ENCODE measurements at regions not wholly inside any gene's neighbourhood (a gene's known extent, or its start where the extent isn't known, plus 50 kb on each side); places are given as distances from the start of the nearest gene placed in this dataset.

DNA sequence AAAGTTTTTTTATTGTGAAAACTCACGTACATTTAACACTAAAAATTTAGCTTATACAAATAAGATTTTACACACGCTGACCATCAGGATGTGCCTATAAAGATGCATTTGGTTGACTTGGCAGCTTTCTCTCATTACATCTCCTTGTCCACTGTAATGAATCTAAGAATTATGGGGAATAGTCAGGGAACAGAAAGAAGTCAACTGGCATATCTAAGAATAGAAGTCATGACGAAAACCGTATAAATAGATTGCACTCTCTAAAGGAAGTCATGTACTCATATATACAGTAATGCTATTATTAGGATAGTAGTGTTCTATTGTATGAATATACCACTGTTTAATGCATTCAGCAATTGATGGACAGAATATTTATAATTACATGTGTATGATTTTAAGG lies 575.8 kb upstream of the B3GALT2 start:
- H3K79me2 ChIP-seq (ENCODE audit: insufficient read depth, low read depth, low read length): no peaks in the 10 kb centered on the region
- H3K27ac ChIP-seq (ENCODE audit: low read depth, low read length, poor library complexity, severe bottlenecking): no peak overlapping the region
- no peaks in the 10 kb centered on the region for H3K9me3 ChIP-seq (ENCODE audit: low read length)
- CTCF ChIA-PET (ENCODE audit: unreplicated experiment): no interaction called here
- POLR2A ChIA-PET: no interaction called here
- no peaks in the 10 kb centered on the region for H3K36me3 ChIP-seq (ENCODE audit: insufficient read depth, low read length)
- no TSS peak for BruUV-seq (replicated peaks)
- no peak for TF ChIP-seq EZH2phosphoT487 (IDR thresholded peaks at IDR 0.05; ENCODE audit: borderline replicate concordance, low read depth, low read length)
- TF ChIP-seq, protein P1, sequence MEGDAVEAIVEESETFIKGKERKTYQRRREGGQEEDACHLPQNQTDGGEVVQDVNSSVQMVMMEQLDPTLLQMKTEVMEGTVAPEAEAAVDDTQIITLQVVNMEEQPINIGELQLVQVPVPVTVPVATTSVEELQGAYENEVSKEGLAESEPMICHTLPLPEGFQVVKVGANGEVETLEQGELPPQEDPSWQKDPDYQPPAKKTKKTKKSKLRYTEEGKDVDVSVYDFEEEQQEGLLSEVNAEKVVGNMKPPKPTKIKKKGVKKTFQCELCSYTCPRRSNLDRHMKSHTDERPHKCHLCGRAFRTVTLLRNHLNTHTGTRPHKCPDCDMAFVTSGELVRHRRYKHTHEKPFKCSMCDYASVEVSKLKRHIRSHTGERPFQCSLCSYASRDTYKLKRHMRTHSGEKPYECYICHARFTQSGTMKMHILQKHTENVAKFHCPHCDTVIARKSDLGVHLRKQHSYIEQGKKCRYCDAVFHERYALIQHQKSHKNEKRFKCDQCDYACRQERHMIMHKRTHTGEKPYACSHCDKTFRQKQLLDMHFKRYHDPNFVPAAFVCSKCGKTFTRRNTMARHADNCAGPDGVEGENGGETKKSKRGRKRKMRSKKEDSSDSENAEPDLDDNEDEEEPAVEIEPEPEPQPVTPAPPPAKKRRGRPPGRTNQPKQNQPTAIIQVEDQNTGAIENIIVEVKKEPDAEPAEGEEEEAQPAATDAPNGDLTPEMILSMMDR (conservative IDR thresholded peaks at IDR 0.05; ENCODE audit: low read length): no peak
- intact Hi-C loops (cut with micrococcal nuclease; ENCODE audit: unreplicated experiment): no loop called here
- no peak overlapping the region for H3K4me3 ChIP-seq (ENCODE audit: low read depth, low read length, poor library complexity, severe bottlenecking)
- no peaks in the 10 kb centered on the region for H4K20me1 ChIP-seq (ENCODE audit: insufficient read depth, low read length)
- no peak for DNase-seq (ENCODE audit: low spot score)
- no peaks in the 10 kb centered on the region for H3K4me1 ChIP-seq (ENCODE audit: insufficient read depth, low read length, poor library complexity, severe bottlenecking)
- no peak overlapping the region for H2AFZ ChIP-seq (ENCODE audit: low read length)
- H3K4me2 ChIP-seq (ENCODE audit: low read length): no peak overlapping the region
- H3K9me2 ChIP-seq (ENCODE audit: insufficient read depth, low read length): no peaks in the 10 kb centered on the region

DNA sequence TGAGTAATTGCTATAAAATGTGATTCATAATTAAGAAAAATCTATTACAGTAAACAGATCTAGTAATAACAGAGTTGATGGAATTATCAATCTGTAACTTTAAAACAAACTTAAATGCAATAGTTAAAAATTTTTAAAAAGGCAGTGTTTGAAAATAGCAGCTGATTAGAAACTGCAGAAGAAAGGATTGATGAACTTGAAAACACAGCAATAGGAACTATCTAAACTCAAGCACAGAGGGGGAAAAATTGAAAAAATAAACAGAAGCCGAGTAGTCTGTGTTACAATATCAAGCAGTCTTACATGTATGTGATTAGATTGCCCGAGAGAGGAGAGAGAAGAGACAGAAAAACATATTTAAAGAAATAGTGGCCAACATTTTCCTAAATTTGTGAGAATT lies 569.0 kb upstream of the B3GALT2 start:
- intact Hi-C loops (cut with micrococcal nuclease; ENCODE audit: unreplicated experiment): loop anchor here (5.0 to 10.0 kb wide), 2 partner anchors 348 to 539 kb away; no protein-coding TSS in a partner anchor
- no peaks in the 10 kb centered on the region for H3K36me3 ChIP-seq (ENCODE audit: insufficient read depth, low read length)
- ChIA-PET POLR2A (interaction anchor here (0.6 to 1.5 kb wide), 4 partner anchors 10 to 64 kb away, joined by 3 to 4 read pairs (median 3); no protein-coding TSS in a partner anchor), CTCF (ENCODE audit: unreplicated experiment) (no interaction called here)
- no TSS peak for BruUV-seq (replicated peaks)
- H3K79me2 ChIP-seq (ENCODE audit: insufficient read depth, low read depth, low read length): no peaks in the 10 kb centered on the region
- no peaks in the 10 kb centered on the region for H3K4me1 ChIP-seq (ENCODE audit: insufficient read depth, low read length, poor library complexity, severe bottlenecking)
- H2AFZ ChIP-seq (ENCODE audit: low read length): no peak overlapping the region
- H4K20me1 ChIP-seq (ENCODE audit: insufficient read depth, low read length): no peaks in the 10 kb centered on the region
- no peak for DNase-seq (ENCODE audit: low spot score)
- no peaks in the 10 kb centered on the region for H3K9me2 ChIP-seq (ENCODE audit: insufficient read depth, low read length)
- H3K9me3 ChIP-seq (ENCODE audit: low read length): no peaks in the 10 kb centered on the region
- no peak overlapping the region for H3K4me2 ChIP-seq (ENCODE audit: low read length)
- no peak for TF ChIP-seq EZH2phosphoT487 (IDR thresholded peaks at IDR 0.05; ENCODE audit: borderline replicate concordance, low read depth, low read length)
- TF ChIP-seq, protein P1 (conservative IDR thresholded peaks at IDR 0.05; ENCODE audit: low read length): no peak; the same call in none of the 2 replicates
- no peak overlapping the region for H3K27ac ChIP-seq (ENCODE audit: low read depth, low read length, poor library complexity, severe bottlenecking)
- H3K4me3 ChIP-seq (ENCODE audit: low read depth, low read length, poor library complexity, severe bottlenecking): no peak overlapping the region

DNA sequence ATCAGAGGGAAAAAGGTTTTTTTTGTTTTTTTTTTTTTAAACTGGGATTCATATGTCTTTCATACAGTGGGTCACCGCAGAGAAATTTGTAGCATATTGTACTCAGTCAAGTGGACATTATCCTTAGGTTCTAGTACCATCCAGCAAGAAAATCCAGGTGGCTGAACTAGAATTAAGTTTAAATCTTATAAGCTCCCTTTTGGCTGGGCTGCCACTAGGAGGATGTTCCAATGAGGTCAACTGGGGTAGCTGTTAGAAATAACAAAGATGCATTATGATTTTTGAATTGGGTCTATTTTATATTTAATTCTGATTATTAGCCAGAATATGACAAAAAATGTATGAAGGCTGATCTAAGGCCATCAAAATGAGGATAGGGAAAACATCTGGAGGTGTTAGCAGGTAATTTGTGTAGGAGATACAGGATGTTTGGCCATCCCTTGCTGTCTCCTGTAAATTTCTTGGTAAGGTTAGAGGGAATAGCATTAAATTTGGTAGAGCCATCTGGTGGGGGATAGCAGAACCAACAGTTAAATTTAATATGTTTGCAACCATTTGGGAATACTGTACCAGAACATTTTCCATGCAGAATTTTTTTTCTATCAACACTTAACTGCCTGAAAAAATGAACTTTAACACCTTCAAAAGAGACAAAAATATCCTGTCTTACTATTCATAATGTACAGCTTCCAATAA lies 568.5 kb upstream of the B3GALT2 start:
- TF ChIP-seq EZH2phosphoT487 (IDR thresholded peaks at IDR 0.05; ENCODE audit: borderline replicate concordance, low read depth, low read length): no peak
- TF ChIP-seq, protein P1 (conservative IDR thresholded peaks at IDR 0.05; ENCODE audit: low read length): peak; percentile 72
- intact Hi-C loops (cut with micrococcal nuclease; ENCODE audit: unreplicated experiment): loop anchor here (5.0 to 10.0 kb wide), 2 partner anchors 348 to 540 kb away; no protein-coding TSS in a partner anchor
- CTCF ChIA-PET (ENCODE audit: unreplicated experiment): no interaction called here
- Histone ChIP-seq H3K9me2 (ENCODE audit: insufficient read depth, low read length) (no peaks in the 10 kb centered on the region), H3K4me1 (ENCODE audit: insufficient read depth, low read length, poor library complexity, severe bottlenecking) (no peaks in the 10 kb centered on the region), H4K20me1 (ENCODE audit: insufficient read depth, low read length) (no peaks in the 10 kb centered on the region), H3K9me3 (ENCODE audit: low read length) (no peaks in the 10 kb centered on the region), H2AFZ (ENCODE audit: low read length) (no peak overlapping the region), H3K4me2 (ENCODE audit: low read length) (no peak overlapping the region), H3K36me3 (ENCODE audit: insufficient read depth, low read length) (no peaks in the 10 kb centered on the region), H3K4me3 (ENCODE audit: low read depth, low read length, poor library complexity, severe bottlenecking) (no peak overlapping the region), H3K27ac (ENCODE audit: low read depth, low read length, poor library complexity, severe bottlenecking) (no peak overlapping the region), H3K79me2 (ENCODE audit: insufficient read depth, low read depth, low read length) (no peaks in the 10 kb centered on the region)
- peak; percentile 4 for DNase-seq (ENCODE audit: low spot score)
- BruUV-seq (replicated peaks): no TSS peak
- POLR2A ChIA-PET: interaction anchor here (0.6 to 1.5 kb wide), 4 partner anchors 9 to 52 kb away, joined by 3 to 4 read pairs (median 3); no protein-coding TSS in a partner anchor
